ENCODE measurements at regions not wholly inside any gene's neighbourhood (a gene's known extent, or its start where the extent isn't known, plus 50 kb on each side); places are given as distances from the start of the nearest gene placed in this dataset.
"Not testable (repeated sequence)": the region's sequence is repeated elsewhere in the genome, so short reads cannot be mapped to it uniquely, and the experiment has no call there.

DNA sequence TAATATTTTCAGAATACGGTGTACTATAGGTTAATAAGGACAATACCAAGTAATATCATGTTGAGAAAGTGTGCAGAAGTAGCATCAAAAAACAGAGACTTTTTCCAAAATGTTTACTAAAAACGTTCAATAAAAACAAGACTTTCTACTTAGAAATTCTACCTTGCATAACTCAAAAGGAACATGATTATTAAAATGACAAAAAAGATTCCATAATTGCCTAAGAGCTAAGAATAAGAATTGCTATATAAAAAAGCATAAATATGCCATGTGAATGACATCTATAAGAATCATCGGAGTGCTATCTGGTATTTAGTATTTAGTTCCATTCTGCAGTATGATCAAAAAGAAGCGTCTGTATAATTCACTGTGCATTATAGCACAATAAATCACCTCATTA, 102.0 kb downstream of the XKR3 start:
- H3K9ac ChIP-seq (ENCODE audit: insufficient read depth in 1 of 2, low read depth in 2 of 2, low read length in 2 of 2); intact Hi-C loops (cut with micrococcal nuclease); H4K20me1 ChIP-seq (replicated peaks; ENCODE audit: control insufficient read depth, insufficient read depth, low read length); BruUV-seq (replicated peaks); H2AFZ ChIP-seq (ENCODE audit: low read depth, low read length); POLR2A ChIA-PET; DNase-seq (ENCODE audit: extremely low read depth in 1 of 4, low spot score in 3 of 4); H3K4me2 ChIP-seq (ENCODE audit: insufficient read depth, low read length); H3K9me1 ChIP-seq (ENCODE audit: control insufficient read depth, insufficient read depth, low read length); H3K4me1 ChIP-seq (replicated peaks in 1 of 2; ENCODE audit: control insufficient read depth in 2 of 2, insufficient read depth in 2 of 2, low read length in 2 of 2); H3K27me3 ChIP-seq (ENCODE audit: control insufficient read depth in 2 of 2, insufficient read depth in 2 of 2, low read length in 2 of 2); H3K4me3 ChIP-seq; H3K27ac ChIP-seq (ENCODE audit: extremely low read depth, low read depth, low read length); in situ Hi-C loops (cut with MboI); ATAC-seq; H3K9me3 ChIP-seq (replicated peaks; ENCODE audit: control insufficient read depth, insufficient read depth, low read depth, low read length); CTCF ChIA-PET (ENCODE audit: low intra/inter-chr PET ratio); H3K36me3 ChIP-seq (ENCODE audit: control insufficient read depth, insufficient read depth, low read length); FAIRE-seq; H3K79me2 ChIP-seq (ENCODE audit: control insufficient read depth, insufficient read depth, low read length): not testable (repeated sequence)
- WGBS (ENCODE audit: insufficient coverage, low coverage, missing lambda C conversion rate): 2% methylated on average over 4 of the region's 4 CpGs
- TF ChIP-seq, protein P1, sequence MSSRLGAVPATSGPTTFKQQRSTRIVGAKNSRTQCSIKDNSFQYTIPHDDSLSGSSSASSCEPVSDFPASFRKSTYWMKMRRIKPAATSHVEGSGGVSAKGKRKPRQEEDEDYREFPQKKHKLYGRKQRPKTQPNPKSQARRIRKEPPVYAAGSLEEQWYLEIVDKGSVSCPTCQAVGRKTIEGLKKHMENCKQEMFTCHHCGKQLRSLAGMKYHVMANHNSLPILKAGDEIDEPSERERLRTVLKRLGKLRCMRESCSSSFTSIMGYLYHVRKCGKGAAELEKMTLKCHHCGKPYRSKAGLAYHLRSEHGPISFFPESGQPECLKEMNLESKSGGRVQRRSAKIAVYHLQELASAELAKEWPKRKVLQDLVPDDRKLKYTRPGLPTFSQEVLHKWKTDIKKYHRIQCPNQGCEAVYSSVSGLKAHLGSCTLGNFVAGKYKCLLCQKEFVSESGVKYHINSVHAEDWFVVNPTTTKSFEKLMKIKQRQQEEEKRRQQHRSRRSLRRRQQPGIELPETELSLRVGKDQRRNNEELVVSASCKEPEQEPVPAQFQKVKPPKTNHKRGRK (tag; IDR thresholded peaks at IDR 0.05): 0 out of 2 replicates have a peak, but pooled peaks have one; percentile 17

DNA sequence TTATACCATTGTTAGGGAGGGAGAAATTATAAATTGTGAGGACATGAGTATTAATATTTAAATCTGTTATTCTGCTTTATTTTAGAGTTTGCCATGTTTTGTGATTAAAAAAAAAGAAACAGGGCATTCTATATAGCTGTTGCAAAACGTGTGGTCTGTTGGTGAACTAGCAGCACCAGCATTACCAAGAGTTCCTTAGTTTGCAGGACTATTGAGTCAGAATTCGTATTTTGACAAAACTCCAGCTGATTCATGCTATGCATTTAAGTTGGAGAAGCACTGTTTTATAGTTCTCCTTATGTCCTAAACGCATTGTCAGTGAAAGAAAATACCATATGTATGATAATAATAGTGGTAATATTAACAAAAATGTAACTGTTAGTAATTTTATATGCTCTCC, 102.6 kb downstream of the XKR3 start:
- H3K4me1 ChIP-seq (replicated peaks in 1 of 2; ENCODE audit: control insufficient read depth in 2 of 2, insufficient read depth in 2 of 2, low read length in 2 of 2); CTCF ChIA-PET (ENCODE audit: low intra/inter-chr PET ratio); DNase-seq (ENCODE audit: extremely low read depth in 1 of 4, low spot score in 3 of 4); H3K79me2 ChIP-seq (ENCODE audit: control insufficient read depth, insufficient read depth, low read length); H4K20me1 ChIP-seq (replicated peaks; ENCODE audit: control insufficient read depth, insufficient read depth, low read length); FAIRE-seq; H2AFZ ChIP-seq (ENCODE audit: low read depth, low read length); BruUV-seq (replicated peaks); H3K36me3 ChIP-seq (ENCODE audit: control insufficient read depth, insufficient read depth, low read length); in situ Hi-C loops (cut with MboI); ATAC-seq; H3K9me1 ChIP-seq (ENCODE audit: control insufficient read depth, insufficient read depth, low read length); H3K4me2 ChIP-seq (ENCODE audit: insufficient read depth, low read length); intact Hi-C loops (cut with micrococcal nuclease); H3K9me3 ChIP-seq (replicated peaks; ENCODE audit: control insufficient read depth, insufficient read depth, low read depth, low read length); H3K4me3 ChIP-seq; H3K27ac ChIP-seq (ENCODE audit: extremely low read depth, low read depth, low read length); H3K9ac ChIP-seq (ENCODE audit: insufficient read depth in 1 of 2, low read depth in 2 of 2, low read length in 2 of 2); POLR2A ChIA-PET: not testable (repeated sequence)
- 0% methylated on average over 3 of the region's 3 CpGs for WGBS (ENCODE audit: insufficient coverage, low coverage, missing lambda C conversion rate)
- peaks cover 14 to 15% of the 10 kb centered on the region in 2 experiments for H3K27me3 ChIP-seq (ENCODE audit: control insufficient read depth in 2 of 2, insufficient read depth in 2 of 2, low read length in 2 of 2)

All from K562 (cell line).